WTC11 (cell line): ENCODE measurements at regions not wholly inside any gene's neighbourhood (a gene's known extent, or its start where the extent isn't known, plus 50 kb on each side); places are given as distances from the start of the nearest gene placed in this dataset.

Experiments used
- ATAC-seq: fragments of 200-7000 bp; cut with Tn5 transposase; 2 replicates; pipeline ENCODE4 v1.10.0; 2021; ENCODE audit warnings: mild to moderate bottlenecking, moderate library complexity
- CTCF ChIA-PET: fragments of 300-600 bp; sonication (Branson Sonifier 250); formaldehyde crosslinking; loops from one replicate; lab custom pipeline; 2021; ENCODE audit warnings: antibody characterized with exemption; lab: Charles Lee
- POLR2A ChIA-PET: fragments of 350-600 bp; sonication (Branson Sonifier 250); formaldehyde crosslinking; loops from one replicate; lab custom pipeline; 2021; ENCODE audit warnings: antibody characterized with exemption; lab: Charles Lee
- DNase-seq: peaks from one replicate; pipeline ENCODE4 v3.0.0; 2021; ENCODE audit warnings: low spot score
- H3K27ac Mint-ChIP-seq: 2 replicates; pipeline ENCODE4 v1.8.0; 2021; ENCODE audit warnings: mixed read lengths
- H3K27me3 Mint-ChIP-seq: 2 replicates; pipeline ENCODE4 v1.8.0; 2021; ENCODE audit warnings: low read depth, mild to moderate bottlenecking, moderate library complexity, mixed read lengths
- H3K36me3 Mint-ChIP-seq: 2 replicates; pipeline ENCODE4 v1.8.0; 2021; ENCODE audit warnings: mixed read lengths
- H3K4me1 Mint-ChIP-seq: 2 replicates; pipeline ENCODE4 v1.8.0; 2022; ENCODE audit warnings: mixed read lengths
- H3K4me3 Mint-ChIP-seq: 2 replicates; pipeline ENCODE4 v1.8.0; 2021; ENCODE audit warnings: mild to moderate bottlenecking, moderate library complexity, mixed read lengths
- H3K9me3 Mint-ChIP-seq: 2 replicates; pipeline ENCODE4 v1.8.0; 2021; ENCODE audit warnings: mixed read lengths
- CBFB ChIP-seq: sonication (generic); formaldehyde crosslinking; IDR thresholded peaks from 2 replicates; pipeline ENCODE4 v1.8.1; 2022; ENCODE audit warnings: mild to moderate bottlenecking, low read depth, missing genetic modification reagents
- CTCF ChIP-seq: fragments of 200-600 bp; IDR thresholded peaks from 2 replicates; pipeline ENCODE4 v1.8.0; 2022; ENCODE audit warnings: antibody characterized with exemption
- E2F1 ChIP-seq: sonication (generic); formaldehyde crosslinking; IDR thresholded peaks from 2 replicates; pipeline ENCODE4 v1.8.0; 2022; ENCODE audit warnings: mild to moderate bottlenecking, missing genetic modification reagents
- ERG ChIP-seq: fragments of 250-450 bp; sonication (Bioruptor Pico); IDR thresholded peaks from 2 replicates; pipeline ENCODE4 v1.8.0; 2021; ENCODE audit warnings: mild to moderate bottlenecking
- ETV6 ChIP-seq: sonication (generic); formaldehyde crosslinking; IDR thresholded peaks from 2 replicates; pipeline ENCODE4 v1.8.1; 2022; ENCODE audit warnings: mild to moderate bottlenecking, missing genetic modification reagents
- FOXJ3 ChIP-seq: sonication (generic); formaldehyde crosslinking; IDR thresholded peaks from 2 replicates; pipeline ENCODE4 v1.9.0; 2021; ENCODE audit warnings: missing genetic modification reagents, mild to moderate bottlenecking, borderline replicate concordance
- FOXK1 ChIP-seq: sonication (generic); formaldehyde crosslinking; IDR thresholded peaks from 2 replicates; pipeline ENCODE4 v1.8.0; 2022; ENCODE audit warnings: mild to moderate bottlenecking, moderate library complexity, missing genetic modification reagents
- FOXP1 ChIP-seq: sonication (generic); formaldehyde crosslinking; IDR thresholded peaks from 2 replicates; pipeline ENCODE4 v1.8.0; 2022; ENCODE audit warnings: missing genetic modification reagents, mild to moderate bottlenecking, moderate library complexity, borderline replicate concordance
- GRHL2 ChIP-seq: fragments of 250-450 bp; sonication (Bioruptor Pico); IDR thresholded peaks from 2 replicates; pipeline ENCODE4 v1.8.0; 2022; ENCODE audit warnings: mild to moderate bottlenecking, moderate library complexity; ENCODE audit not compliant: insufficient replicate concordance, severe bottlenecking
- HMGA2 ChIP-seq: fragments of 250-450 bp; sonication (Bioruptor Pico); IDR thresholded peaks from 2 replicates; pipeline ENCODE4 v1.4.0; 2021; ENCODE audit warnings: mild to moderate bottlenecking, moderate library complexity
- MLX ChIP-seq: sonication (generic); formaldehyde crosslinking; IDR thresholded peaks from 2 replicates; pipeline ENCODE4 v1.8.1; 2023; ENCODE audit warnings: mild to moderate bottlenecking, missing genetic modification reagents, moderate library complexity
- MYBL2 ChIP-seq: sonication (generic); formaldehyde crosslinking; IDR thresholded peaks from 2 replicates; pipeline ENCODE4 v1.8.1; 2023; ENCODE audit warnings: mild to moderate bottlenecking, moderate library complexity, missing genetic modification reagents
- PRRX2 ChIP-seq: fragments of 250-450 bp; sonication (Bioruptor Pico); IDR thresholded peaks from 2 replicates; pipeline ENCODE4 v1.8.0; 2021; ENCODE audit warnings: mild to moderate bottlenecking
- RORB ChIP-seq: fragments of 250-450 bp; sonication (Bioruptor Pico); IDR thresholded peaks from 2 replicates; pipeline ENCODE4 v1.9.0; 2021; ENCODE audit warnings: mild to moderate bottlenecking
- SMAD4 ChIP-seq: sonication (generic); formaldehyde crosslinking; IDR thresholded peaks from 2 replicates; pipeline ENCODE4 v1.8.0; 2022; ENCODE audit warnings: mild to moderate bottlenecking, missing genetic modification reagents
- TEAD4 ChIP-seq: sonication (generic); formaldehyde crosslinking; IDR thresholded peaks from 2 replicates; pipeline ENCODE4 v1.8.0; 2022; ENCODE audit warnings: mild to moderate bottlenecking, missing genetic modification reagents
- USF1 ChIP-seq: sonication (generic); formaldehyde crosslinking; IDR thresholded peaks from 2 replicates; pipeline ENCODE4 v1.8.0; 2022; ENCODE audit warnings: mild to moderate bottlenecking, missing genetic modification reagents
- ZNF263 ChIP-seq: sonication (generic); formaldehyde crosslinking; IDR thresholded peaks from 2 replicates; pipeline ENCODE4 v1.8.1; 2022; ENCODE audit warnings: low read depth, mild to moderate bottlenecking, moderate library complexity, missing genetic modification reagents
- ZNF317 ChIP-seq: sonication (generic); formaldehyde crosslinking; IDR thresholded peaks from 2 replicates; pipeline ENCODE4 v1.8.1; 2023; ENCODE audit warnings: low read depth, mild to moderate bottlenecking, moderate library complexity, missing genetic modification reagents, borderline replicate concordance
- ZNF396 ChIP-seq: fragments of 250-450 bp; sonication (Bioruptor Pico); IDR thresholded peaks from 2 replicates; pipeline ENCODE4 v1.8.0; 2021; ENCODE audit warnings: mild to moderate bottlenecking, moderate library complexity, borderline replicate concordance
- ZNF416 ChIP-seq: fragments of 250-450 bp; sonication (Bioruptor Pico); IDR thresholded peaks from 2 replicates; pipeline ENCODE4 v1.9.0; 2021; ENCODE audit warnings: mild to moderate bottlenecking, inconsistent platforms
- ZNF423 ChIP-seq: fragments of 250-450 bp; sonication (Bioruptor Pico); IDR thresholded peaks from 2 replicates; pipeline ENCODE4 v2.1.2; 2022; ENCODE audit warnings: mild to moderate bottlenecking, moderate library complexity

- Mint-ChIP-seq H3K4me3 (no peak overlapping the region), H3K36me3 (no peaks in the 10 kb centered on the region), H3K4me1 (no peaks in the 10 kb centered on the region), H3K27ac (no peak overlapping the region), H3K27me3 (no peaks in the 10 kb centered on the region), H3K9me3 (peaks cover 11% of the 10 kb centered on the region)
- DNase-seq: no peak
- TF ChIP-seq ZNF423 (no peak), PRRX2 (CRISPR knock-in tag) (no peak), ZNF317 (CRISPR knock-in tag) (no peak), ETV6 (CRISPR knock-in tag) (no peak), USF1 (CRISPR knock-in tag) (no peak), E2F1 (CRISPR knock-in tag) (no peak), SMAD4 (CRISPR knock-in tag) (no peak), MLX (CRISPR knock-in tag) (no peak), ZNF396 (no peak), CBFB (no peak), RORB (no peak), FOXK1 (CRISPR knock-in tag) (no peak)
- no peak for ATAC-seq
- POLR2A ChIA-PET: no interaction called here
- CTCF ChIA-PET: no interaction called here
Measured at GRCh38 chr9:82513242-82513751, 524.7 kb downstream of the SPATA31D1 start.

- no peak overlapping the region for H3K4me3 Mint-ChIP-seq
- POLR2A ChIA-PET: no interaction called here
- no peak for DNase-seq
- TF ChIP-seq CTCF: no peak
- no peak for TF ChIP-seq ZNF416 (CRISPR knock-in tag)
- no peak for TF ChIP-seq FOXJ3 (CRISPR knock-in tag)
- no peak for TF ChIP-seq GRHL2 (CRISPR knock-in tag)
- no peak for TF ChIP-seq FOXP1 (CRISPR knock-in tag)
- TF ChIP-seq HMGA2 (CRISPR knock-in tag): no peak
- no peak for TF ChIP-seq TEAD4
- TF ChIP-seq ERG (CRISPR knock-in tag): no peak
- TF ChIP-seq E2F1 (CRISPR knock-in tag): no peak
- no peak for TF ChIP-seq ZNF263 (CRISPR knock-in tag)
- TF ChIP-seq USF1 (CRISPR knock-in tag): no peak
- TF ChIP-seq MYBL2 (CRISPR knock-in tag): no peak
- TF ChIP-seq, all 79 proteins: peak for 0
- CTCF ChIA-PET: no interaction called here
- Mint-ChIP-seq H3K27me3 (no peaks in the 10 kb centered on the region), H3K4me1 (no peaks in the 10 kb centered on the region), H3K36me3 (no peaks in the 10 kb centered on the region), H3K9me3 (peaks cover 6% of the 10 kb centered on the region), H3K27ac (no peak overlapping the region)
- no peak for ATAC-seq
Measured at GRCh38 chr9:82513976-82514735, 525.6 kb downstream of the SPATA31D1 start.
